ENCODE measurements at regions not wholly inside any gene's neighbourhood (a gene's known extent, or its start where the extent isn't known, plus 50 kb on each side); places are given as distances from the start of the nearest gene placed in this dataset.

GRCh38 chr2:57937456-57937855 lies 109.2 kb upstream of the VRK2 start:
- H3K27me3 ChIP-seq (ENCODE audit: insufficient read depth), result no peaks in the 10 kb centered on the region
- TF ChIP-seq RAD21 (IDR thresholded peaks at IDR 0.05; ENCODE audit: low read length), result no peak
- DNase-seq, result no peak
- no peaks in the 10 kb centered on the region for H4K20me1 ChIP-seq (ENCODE audit: insufficient read depth)
- H3K79me2 ChIP-seq (ENCODE audit: insufficient read depth), result no peaks in the 10 kb centered on the region
- no peaks in the 10 kb centered on the region for H3F3A ChIP-seq (replicated peaks; ENCODE audit: insufficient read depth)
- H2AFZ ChIP-seq (ENCODE audit: low read depth), result no peak overlapping the region
- no peak overlapping the region for H3K4me2 ChIP-seq
- no peak overlapping the region for H3K4me3 ChIP-seq (ENCODE audit: low read depth in 2 of 2, low read length in 1 of 2)
- CTCF ChIA-PET, result no interaction called here
- 46% methylated on average over 3 of the region's 3 CpGs for WGBS (ENCODE audit: low lambda C conversion rate)
- no peaks in the 10 kb centered on the region for H3K9me2 ChIP-seq
- H3K27ac ChIP-seq (ENCODE audit: low read depth in 2 of 2, low read length in 1 of 2), result no peak overlapping the region
- H3K9me3 ChIP-seq, result 0 out of 2 replicates have a peak, but pooled peaks cover 9% of the 10 kb centered on the region
- POLR2A ChIA-PET, result no interaction called here
- no peak overlapping the region for H3K9ac ChIP-seq
- no peaks in the 10 kb centered on the region for H3K4me1 ChIP-seq (ENCODE audit: control insufficient read depth in 1 of 2, insufficient read depth in 2 of 2, low read depth in 1 of 2, low read length in 1 of 2)
- no peaks in the 10 kb centered on the region for H3K36me3 ChIP-seq (replicated peaks in 1 of 2; ENCODE audit: control insufficient read depth in 1 of 2, insufficient read depth in 2 of 2, low read length in 1 of 2)

- Histone ChIP-seq H3K27ac (ENCODE audit: low read depth in 2 of 2, low read length in 1 of 2) (no peak overlapping the region), H3K4me3 (ENCODE audit: low read depth in 2 of 2, low read length in 1 of 2) (no peak overlapping the region), H3K79me2 (ENCODE audit: insufficient read depth) (no peaks in the 10 kb centered on the region), H4K20me1 (ENCODE audit: insufficient read depth) (no peaks in the 10 kb centered on the region), H3K9me3 (no peaks in the 10 kb centered on the region), H3K36me3 (replicated peaks in 1 of 2; ENCODE audit: control insufficient read depth in 1 of 2, insufficient read depth in 2 of 2, low read length in 1 of 2) (no peaks in the 10 kb centered on the region), H2AFZ (ENCODE audit: low read depth) (no peak overlapping the region), H3K27me3 (ENCODE audit: insufficient read depth) (no peaks in the 10 kb centered on the region), H3F3A (replicated peaks; ENCODE audit: insufficient read depth) (no peaks in the 10 kb centered on the region), H3K4me1 (ENCODE audit: control insufficient read depth in 1 of 2, insufficient read depth in 2 of 2, low read depth in 1 of 2, low read length in 1 of 2) (no peaks in the 10 kb centered on the region), H3K9ac (no peak overlapping the region), H3K4me2 (no peak overlapping the region), H3K9me2 (no peaks in the 10 kb centered on the region)
- no peak for TF ChIP-seq FOSL2 (IDR thresholded peaks at IDR 0.05; ENCODE audit: borderline replicate concordance, low read depth)
- TF ChIP-seq MAX (IDR thresholded peaks at IDR 0.05; ENCODE audit: low read depth), result no peak
- TF ChIP-seq RFX5 (IDR thresholded peaks at IDR 0.05; ENCODE audit: low read length), result no peak
- no peak for TF ChIP-seq MXI1 (IDR thresholded peaks at IDR 0.05; ENCODE audit: low read depth, low read length)
- TF ChIP-seq ELF1 (IDR thresholded peaks at IDR 0.05), result no peak
- TF ChIP-seq TCF12 (IDR thresholded peaks at IDR 0.05), result no peak
- no peak for TF ChIP-seq RCOR1 (IDR thresholded peaks at IDR 0.05; ENCODE audit: low read length)
- TF ChIP-seq GATA2 (CRISPR knock-in tag; IDR thresholded peaks at IDR 0.05), result no peak
- TF ChIP-seq PBX3 (IDR thresholded peaks at IDR 0.05), result no peak
- no peak for TF ChIP-seq EP300 (IDR thresholded peaks at IDR 0.05; ENCODE audit: borderline replicate concordance in 1 of 2, low read depth in 1 of 2, low read length in 1 of 2)
- TF ChIP-seq NRF1 (IDR thresholded peaks at IDR 0.05; ENCODE audit: low read depth, low read length), result no peak
- no peak for TF ChIP-seq FOXJ3 (CRISPR knock-in tag; IDR thresholded peaks at IDR 0.05)
- TF ChIP-seq IRF3 (IDR thresholded peaks at IDR 0.05; ENCODE audit: low read depth, low read length), result no peak
- whole genome bisulfite sequencing (ENCODE audit: low lambda C conversion rate), result 55% methylated on average over 1 of the region's 1 CpG
- CTCF ChIA-PET, result no interaction called here
- POLR2A ChIA-PET, result no interaction called here
- DNase-seq, result no peak
Observed at GRCh38 chr2:57941816-57942215, 104.8 kb upstream of the VRK2 start.
